ENCODE measurements at regions not wholly inside any gene's neighbourhood (a gene's known extent, or its start where the extent isn't known, plus 50 kb on each side); places are given as distances from the start of the nearest gene placed in this dataset.

GRCh38 chr1:58399176-58399575, 147.3 kb downstream of the OMA1 start:
- no peak for TF ChIP-seq CTCF (conservative IDR thresholded peaks at IDR 0.05)
- no peak for TF ChIP-seq EZH2 (IDR thresholded peaks at IDR 0.05; ENCODE audit: low read depth)
- no peaks in the 10 kb centered on the region for H3K9me2 ChIP-seq (ENCODE audit: insufficient read depth)
- no peak for DNase-seq
- H3K27ac ChIP-seq, result no peak overlapping the region
- no peaks in the 10 kb centered on the region for H4K20me1 ChIP-seq (ENCODE audit: insufficient read depth)
- BruUV-seq (replicated peaks), result no TSS peak
- H3K4me3 ChIP-seq, result no peak overlapping the region
- intact Hi-C loops (cut with micrococcal nuclease; ENCODE audit: unreplicated experiment), result no loop called here
- H3K4me1 ChIP-seq (replicated peaks; ENCODE audit: insufficient read depth), result no peaks in the 10 kb centered on the region
- H3K36me3 ChIP-seq (ENCODE audit: low read depth), result no peaks in the 10 kb centered on the region
- H3K27me3 ChIP-seq (ENCODE audit: insufficient read depth, low read depth), result no peaks in the 10 kb centered on the region; the same call in 1 of the 2 replicates
- H2AFZ ChIP-seq, result no peak overlapping the region
- no peaks in the 10 kb centered on the region for H3F3A ChIP-seq (ENCODE audit: insufficient read depth, low read depth)
- H3K4me2 ChIP-seq, result no peak overlapping the region
- ChIA-PET CTCF (no interaction called here), POLR2A (ENCODE audit: unreplicated experiment) (no interaction called here)
- 0 out of 2 replicates have a peak, but pooled peaks cover 3% of the 10 kb centered on the region for H3K9me3 ChIP-seq (ENCODE audit: insufficient read depth, low read depth)
- H3K79me2 ChIP-seq (ENCODE audit: low read depth), result no peaks in the 10 kb centered on the region

- intact Hi-C loops (cut with micrococcal nuclease; ENCODE audit: unreplicated experiment), result no loop called here
- Histone ChIP-seq H2AFZ (no peak overlapping the region), H3K4me3 (no peak overlapping the region), H3K4me2 (no peak overlapping the region), H3K9me2 (ENCODE audit: insufficient read depth) (no peaks in the 10 kb centered on the region), H3K79me2 (ENCODE audit: low read depth) (no peaks in the 10 kb centered on the region), H3K27ac (no peak overlapping the region), H3F3A (ENCODE audit: insufficient read depth, low read depth) (no peaks in the 10 kb centered on the region), H4K20me1 (ENCODE audit: insufficient read depth) (no peaks in the 10 kb centered on the region), H3K9me3 (ENCODE audit: insufficient read depth, low read depth) (0 out of 2 replicates have a peak, but pooled peaks cover 5% of the 10 kb centered on the region), H3K27me3 (ENCODE audit: insufficient read depth, low read depth) (no peaks in the 10 kb centered on the region; the same call in 1 of the 2 replicates), H3K4me1 (replicated peaks; ENCODE audit: insufficient read depth) (no peaks in the 10 kb centered on the region), H3K36me3 (ENCODE audit: low read depth) (no peaks in the 10 kb centered on the region)
- BruUV-seq (replicated peaks), result no TSS peak
- POLR2A ChIA-PET (ENCODE audit: unreplicated experiment), result no interaction called here
- DNase-seq, result no peak
- TF ChIP-seq EZH2 (IDR thresholded peaks at IDR 0.05; ENCODE audit: low read depth) (no peak), CTCF (conservative IDR thresholded peaks at IDR 0.05) (no peak)
- CTCF ChIA-PET, result no interaction called here
These were observed 147.8 kb downstream of the OMA1 start for GRCh38 chr1:58398714-58399113.

- no peak for DNase-seq
- no peaks in the 10 kb centered on the region for H3K36me3 ChIP-seq (ENCODE audit: low read depth)
- 0 out of 2 replicates have a peak, but pooled peaks cover 5% of the 10 kb centered on the region for H3K9me3 ChIP-seq (ENCODE audit: insufficient read depth, low read depth)
- no TSS peak for BruUV-seq (replicated peaks)
- intact Hi-C loops (cut with micrococcal nuclease; ENCODE audit: unreplicated experiment), result no loop called here
- ChIA-PET POLR2A (ENCODE audit: unreplicated experiment) (no interaction called here), CTCF (no interaction called here)
- H3K9me2 ChIP-seq (ENCODE audit: insufficient read depth), result no peaks in the 10 kb centered on the region
- no peak overlapping the region for H3K4me3 ChIP-seq
- no peak overlapping the region for H3K27ac ChIP-seq
- H3K4me2 ChIP-seq, result no peak overlapping the region
- H3K27me3 ChIP-seq (ENCODE audit: insufficient read depth, low read depth), result no peaks in the 10 kb centered on the region
- H3K79me2 ChIP-seq (ENCODE audit: low read depth), result no peaks in the 10 kb centered on the region
- TF ChIP-seq CTCF (conservative IDR thresholded peaks at IDR 0.05) (no peak), EZH2 (IDR thresholded peaks at IDR 0.05; ENCODE audit: low read depth) (no peak)
- no peaks in the 10 kb centered on the region for H4K20me1 ChIP-seq (ENCODE audit: insufficient read depth)
- H3K4me1 ChIP-seq (replicated peaks; ENCODE audit: insufficient read depth), result no peaks in the 10 kb centered on the region
- H2AFZ ChIP-seq, result no peak overlapping the region
- no peaks in the 10 kb centered on the region for H3F3A ChIP-seq (ENCODE audit: insufficient read depth, low read depth)
These were observed 149.2 kb downstream of the OMA1 start for GRCh38 chr1:58397187-58397820.

Data from PC-9 (cell line).